SW 1271 (cell line): ENCODE measurements at regions not wholly inside any gene's neighbourhood (a gene's known extent, or its start where the extent isn't known, plus 50 kb on each side); places are given as distances from the start of the nearest gene placed in this dataset.

ENCODE experiments used
- DNase-seq, 2 experiments: peaks; one replicate each; lab custom pipeline; 2025; lab: John Stamatoyannopoulos, UW

DNA sequence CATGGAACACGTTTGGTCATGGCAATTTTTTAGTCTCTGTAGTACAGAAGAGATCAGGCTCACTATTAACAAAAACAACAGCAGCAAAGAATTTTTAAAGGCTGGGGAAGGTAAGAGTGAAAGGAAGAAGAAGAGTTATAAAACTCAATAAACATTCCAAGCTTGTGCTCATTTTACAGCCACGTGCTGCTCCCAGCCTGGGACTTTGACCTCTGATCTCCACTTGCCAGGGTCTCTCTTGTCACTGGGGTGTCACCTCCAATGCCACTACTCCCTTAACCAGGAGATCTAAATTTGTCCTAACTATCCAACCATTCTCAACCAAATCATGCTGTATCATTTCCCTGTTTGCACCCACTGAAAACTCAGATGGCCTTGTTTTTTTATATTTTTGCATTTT, 605.1 kb downstream of the VRK1 start:
- DNase-seq = no peak

DNA sequence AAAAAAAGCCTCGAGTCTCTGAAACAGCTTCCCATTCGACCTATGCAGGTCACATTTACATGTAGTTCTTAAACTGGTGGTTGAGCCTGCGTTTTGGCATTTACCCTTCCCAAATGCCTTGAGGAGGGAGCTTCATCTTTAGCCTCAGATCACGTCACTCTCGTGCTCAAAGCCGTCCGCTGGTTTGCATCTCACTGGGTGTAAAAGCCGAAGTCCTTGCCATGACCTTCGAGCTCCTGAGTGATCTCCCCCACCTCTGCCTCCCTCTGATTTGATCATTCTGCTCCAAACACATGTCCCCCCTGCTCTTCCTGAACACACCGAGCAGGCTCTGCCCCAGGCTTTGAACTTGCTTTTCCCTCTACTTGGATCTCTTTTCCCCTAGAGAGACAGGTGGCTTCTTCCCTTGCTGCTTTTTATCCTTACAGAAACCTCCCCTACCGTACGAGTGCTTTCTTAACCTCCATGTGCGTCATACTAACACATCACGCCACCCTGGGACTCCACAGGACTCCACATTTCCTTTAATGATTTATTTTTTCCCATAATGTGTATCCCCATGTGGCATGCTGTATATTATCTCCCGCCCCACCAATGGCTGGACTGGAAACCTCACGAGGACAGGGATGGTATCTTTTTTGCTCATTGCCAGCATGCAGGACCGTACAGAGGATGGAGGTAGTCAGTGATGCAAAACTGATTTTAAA, 610.7 kb downstream of the VRK1 start:
- DNase-seq = no peak

DNA sequence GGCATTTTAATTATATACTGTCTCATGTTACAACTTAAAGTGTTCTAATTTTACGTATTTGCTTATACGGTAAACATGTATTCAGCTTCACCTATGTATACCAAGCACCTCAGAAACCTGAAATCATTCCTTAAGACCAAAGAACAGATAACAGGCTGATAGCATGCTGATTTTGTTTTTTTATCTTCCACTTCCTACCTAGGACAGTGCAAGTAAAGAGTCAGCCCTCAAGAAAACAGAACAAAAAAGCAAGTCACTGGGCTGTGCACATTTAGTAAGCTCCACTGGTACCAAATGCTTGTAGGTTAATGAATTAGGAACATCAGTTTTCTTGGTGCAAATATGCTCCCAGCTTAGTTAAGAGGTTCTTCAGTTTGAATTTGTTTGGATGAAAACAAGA, 611.3 kb downstream of the VRK1 start:
- no peak for DNase-seq

DNA sequence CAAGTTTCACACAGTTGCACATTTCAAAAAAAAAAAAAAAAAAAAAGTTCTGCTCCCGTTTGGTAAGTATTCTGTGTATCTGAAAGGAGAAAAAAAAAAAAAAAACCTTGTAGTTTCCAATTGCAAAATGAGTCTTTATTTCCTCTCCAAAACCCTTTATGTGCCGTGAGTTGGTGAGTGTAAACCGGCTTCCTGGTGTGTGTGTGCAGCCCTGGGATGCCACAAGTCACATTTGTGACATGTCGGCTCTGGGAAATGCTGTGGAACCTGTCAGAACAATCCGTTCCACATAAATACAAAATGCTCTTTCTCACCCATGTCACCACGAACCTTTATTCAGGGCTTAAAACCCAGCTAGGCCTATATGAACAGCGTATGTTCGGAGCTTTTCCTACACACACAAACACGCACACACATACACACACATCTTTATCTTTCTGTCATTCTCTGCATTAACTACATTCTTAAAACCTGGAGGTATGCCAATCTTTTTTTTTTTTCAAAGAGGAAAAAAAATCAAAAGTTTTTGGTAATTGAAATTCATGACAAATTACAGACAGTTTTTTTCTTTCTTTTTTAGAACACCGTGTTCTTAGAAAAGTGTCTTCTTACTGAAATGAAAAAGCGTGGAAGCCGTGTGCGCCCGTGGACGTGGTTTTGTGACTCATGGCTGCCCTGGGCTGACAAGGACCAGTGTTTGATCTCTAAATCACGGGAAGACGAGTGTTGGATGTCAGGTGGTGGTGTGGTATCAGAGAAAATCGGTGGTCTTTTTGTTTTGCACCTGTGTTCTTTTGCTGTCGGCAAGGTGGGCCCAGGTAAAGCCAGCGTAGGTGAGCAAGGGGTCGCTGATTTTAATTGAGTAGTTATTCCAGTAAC, 612.0 kb downstream of the VRK1 start:
- no peak for DNase-seq

DNA sequence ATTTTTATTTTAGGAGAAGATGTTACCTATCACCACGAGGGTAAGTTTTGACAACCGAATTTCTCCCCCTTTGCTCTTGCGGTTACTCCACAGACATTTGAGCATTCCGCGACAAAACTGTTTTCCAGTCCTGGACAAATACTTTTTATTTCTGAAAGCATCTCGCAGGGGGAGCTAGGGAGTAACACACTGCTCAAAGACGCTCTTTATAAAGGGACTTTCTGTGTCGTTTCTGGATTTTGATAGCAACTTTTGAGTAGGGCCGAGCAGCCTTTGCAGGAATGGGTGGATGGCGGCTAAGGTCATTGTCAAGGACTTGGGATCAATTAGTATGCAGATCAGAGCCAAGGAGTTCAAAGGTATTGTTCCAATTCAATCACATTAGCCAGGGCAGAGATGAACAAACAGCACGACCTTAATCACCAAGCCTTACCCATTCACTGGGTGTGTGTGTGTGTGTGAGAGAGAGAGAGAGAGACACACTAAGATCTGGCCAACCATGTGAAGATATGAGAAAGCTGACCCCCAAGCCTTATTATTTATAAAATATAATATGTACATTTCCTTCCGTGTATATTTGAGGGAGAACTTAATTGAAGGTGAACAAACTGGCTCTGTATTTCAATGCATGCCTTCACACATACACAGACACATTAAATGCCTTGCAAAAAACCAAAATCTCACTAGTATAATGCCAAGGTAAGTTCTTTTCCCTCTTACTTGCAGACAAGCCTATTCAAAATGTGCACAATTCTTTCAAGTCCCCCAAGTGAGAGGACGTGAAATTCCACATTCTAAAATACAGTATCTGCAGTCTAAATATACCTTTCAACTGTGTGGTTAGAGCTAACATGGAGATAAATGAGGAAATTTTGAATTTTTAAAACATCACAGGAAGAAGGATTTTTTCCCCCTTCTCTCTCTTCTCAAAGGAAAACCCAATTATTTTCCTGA, 613.8 kb downstream of the VRK1 start:
- no peak for DNase-seq

DNA sequence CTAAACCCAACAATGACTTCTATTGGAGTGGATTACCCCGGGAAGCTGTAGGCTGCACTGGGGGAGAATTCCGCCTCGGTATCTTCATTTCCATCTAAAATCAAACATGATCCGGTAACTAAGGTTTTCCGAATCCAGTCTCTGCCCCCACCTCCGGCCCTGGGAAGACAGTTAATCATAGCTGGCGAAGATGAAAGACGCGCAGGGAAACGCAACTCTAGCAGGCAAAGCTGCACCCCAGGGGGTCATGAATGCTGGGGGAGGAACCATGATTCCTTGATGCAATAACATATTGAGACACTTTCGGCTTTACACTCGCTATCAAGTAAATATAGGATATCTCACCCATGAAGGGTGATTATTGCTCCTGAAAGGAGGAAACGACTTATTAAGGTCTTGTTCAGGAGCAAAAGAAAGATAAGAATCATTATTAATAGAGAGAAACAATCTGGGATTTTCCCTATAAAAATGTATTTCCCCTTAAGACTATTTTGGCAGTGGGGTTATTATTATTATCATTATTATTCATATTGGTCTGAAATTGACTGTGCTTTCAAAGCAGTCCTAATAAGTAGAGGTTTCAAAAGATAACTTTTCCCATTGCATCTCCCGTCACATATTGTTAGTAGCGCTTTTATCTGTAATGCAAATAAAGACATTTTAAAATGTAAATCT, 614.9 kb downstream of the VRK1 start:
- DNase-seq = no peak

DNA sequence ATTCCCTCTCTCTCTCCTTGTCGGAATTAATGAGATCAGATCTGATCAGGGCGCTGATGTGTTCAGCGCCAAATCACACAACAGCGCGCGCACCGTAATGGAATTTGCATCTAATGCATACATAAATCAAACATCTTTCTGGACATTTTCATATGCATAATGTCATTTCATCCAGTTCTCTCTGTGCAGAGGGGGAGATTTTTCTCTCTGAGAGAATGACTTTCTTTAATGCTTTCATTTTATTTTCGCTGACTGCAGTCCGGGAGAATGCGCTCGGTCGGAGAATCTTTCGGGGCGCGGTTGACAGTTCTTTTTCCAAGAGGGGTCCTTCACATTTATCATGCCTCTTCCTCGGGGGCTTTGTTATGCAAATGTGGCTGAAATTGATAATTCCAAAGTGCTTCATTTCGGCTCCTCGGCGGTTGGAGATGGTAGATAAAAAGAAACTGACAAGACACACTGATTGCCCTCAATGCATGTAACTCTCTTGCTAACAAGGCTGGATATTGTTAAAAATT, 615.9 kb downstream of the VRK1 start:
- DNase-seq = no peak

DNA sequence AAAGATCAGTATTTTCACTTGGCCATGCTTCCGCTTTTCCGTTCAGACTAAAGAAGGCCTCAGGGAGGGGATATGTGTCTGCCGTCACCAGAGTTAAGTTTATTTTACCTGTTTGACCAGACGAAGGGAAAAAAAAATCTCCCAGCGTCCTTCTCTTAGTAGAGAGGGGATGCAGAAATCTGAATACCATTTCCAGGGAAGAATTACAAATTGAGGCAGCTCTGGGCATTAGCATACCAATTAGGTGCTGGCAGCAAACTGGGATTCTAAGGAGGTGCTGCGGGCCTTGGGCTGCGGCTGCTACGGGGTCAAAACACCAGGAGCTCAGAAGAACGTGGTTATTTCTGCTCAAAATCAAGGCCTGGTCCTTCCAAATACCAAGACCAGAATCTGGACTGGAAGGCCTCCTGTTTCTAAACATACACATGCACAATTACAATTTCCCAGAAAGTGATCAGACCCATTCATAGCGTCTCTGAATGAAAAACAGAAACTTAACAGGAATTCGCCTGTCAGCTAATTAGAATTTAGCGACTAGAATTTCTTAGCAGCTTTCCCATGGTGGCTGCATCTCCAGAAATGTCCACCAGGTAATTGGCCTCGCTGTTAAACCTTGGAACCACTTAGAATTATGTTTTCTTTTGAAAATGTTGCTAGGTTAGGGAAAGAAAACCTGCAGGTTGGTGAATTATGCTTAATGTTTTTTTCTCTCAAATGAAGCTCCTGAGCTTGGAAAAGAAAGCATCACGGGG, 617.0 kb downstream of the VRK1 start:
- DNase-seq = no peak

DNA sequence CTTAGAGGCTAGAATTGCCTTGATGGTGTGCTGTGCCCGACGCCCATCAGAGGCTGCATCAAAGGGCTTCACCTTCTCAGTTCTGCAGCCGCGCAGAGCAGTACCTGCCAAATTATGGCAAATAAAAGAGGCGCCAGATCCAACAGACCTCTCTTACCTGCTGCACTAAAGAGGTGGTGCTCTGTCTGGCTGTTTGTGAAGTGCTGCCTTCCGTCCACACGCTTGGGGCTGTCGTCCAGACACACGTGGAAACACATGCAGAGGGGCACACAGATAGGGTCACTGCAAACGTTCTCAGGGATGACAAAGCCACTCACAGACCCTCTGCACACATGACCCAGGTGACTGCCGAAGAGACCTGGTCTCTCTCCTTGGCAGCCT, 617.5 kb downstream of the VRK1 start:
- no peak for DNase-seq

DNA sequence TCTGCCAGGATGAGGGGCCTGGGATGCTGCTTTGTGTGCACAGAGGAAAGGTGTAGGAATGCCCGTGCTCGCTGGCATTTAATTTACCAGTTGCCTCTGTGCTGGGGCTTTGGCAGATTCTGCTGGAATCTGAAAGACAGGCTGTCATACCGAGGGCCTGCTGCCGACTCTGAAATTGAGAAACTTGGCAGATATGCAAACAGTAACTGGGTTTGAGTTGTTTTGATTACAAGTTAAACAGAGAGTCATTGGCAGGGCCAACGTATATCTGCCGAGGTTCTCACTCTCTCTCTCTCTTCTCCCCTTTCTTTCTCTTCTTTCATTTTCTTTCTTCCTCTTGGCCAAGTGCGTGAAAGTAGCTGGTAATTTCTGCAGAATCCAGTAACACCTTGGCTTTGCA, 618.7 kb downstream of the VRK1 start:
- no peak for DNase-seq

DNA sequence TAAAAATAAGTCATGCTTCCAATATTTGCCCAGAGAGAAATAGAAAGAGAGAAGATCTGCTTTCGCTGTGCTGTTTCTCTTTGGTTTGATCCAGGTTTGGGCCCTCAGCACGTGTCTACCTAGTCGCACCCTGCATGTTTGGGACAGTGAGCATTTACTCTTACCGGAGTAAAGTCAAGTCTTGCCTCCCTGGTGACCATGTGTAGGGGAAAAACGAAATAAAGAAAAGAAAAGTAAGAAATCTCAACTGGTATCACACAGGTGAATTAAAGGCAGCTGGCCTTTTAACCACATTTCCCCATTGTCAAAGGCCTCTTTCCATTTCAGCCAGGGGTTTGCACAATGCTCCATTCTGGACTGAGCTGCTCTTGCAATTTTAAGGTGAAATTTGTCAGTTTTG, 619.4 kb downstream of the VRK1 start:
- DNase-seq = no peak

DNA sequence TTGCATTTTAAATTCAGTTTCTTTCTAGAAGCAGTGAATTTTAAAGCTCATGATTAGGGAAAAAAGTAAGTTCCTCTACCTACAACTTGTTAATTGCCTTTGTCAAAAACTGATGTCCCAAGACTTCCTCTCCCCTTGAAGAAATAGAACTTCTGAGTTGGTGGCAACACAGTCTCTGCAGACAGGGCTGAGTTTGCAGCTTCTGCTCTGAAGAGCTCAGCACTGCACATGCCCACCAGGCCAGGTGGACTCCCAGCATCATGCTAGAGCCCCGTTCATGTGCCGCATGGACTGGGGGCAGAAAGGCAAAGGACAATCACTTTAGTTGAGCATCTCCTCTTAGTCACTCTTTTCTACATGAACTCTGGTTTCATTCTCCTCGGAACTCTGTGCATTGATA, 620.1 kb downstream of the VRK1 start:
- DNase-seq = no peak

DNA sequence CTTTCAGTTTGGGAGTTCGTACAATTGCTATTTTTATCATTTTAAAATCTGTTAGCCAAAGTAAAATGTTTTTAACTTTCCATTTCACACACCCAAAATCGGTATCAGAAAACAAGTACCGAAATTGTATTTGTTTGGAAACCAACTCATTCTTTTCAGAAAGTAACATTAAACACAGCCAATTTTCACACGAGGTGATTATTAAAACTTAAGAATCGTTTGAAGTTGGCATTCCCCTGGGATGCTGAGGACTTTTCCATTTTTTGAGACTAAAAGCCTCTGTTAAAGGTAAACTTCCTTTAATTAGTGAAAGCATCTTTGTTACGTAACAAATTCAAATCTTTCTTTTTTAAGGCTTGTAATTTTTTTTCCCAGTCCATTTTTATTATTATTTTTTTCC, 623.0 kb downstream of the VRK1 start:
- no peak for DNase-seq

DNA sequence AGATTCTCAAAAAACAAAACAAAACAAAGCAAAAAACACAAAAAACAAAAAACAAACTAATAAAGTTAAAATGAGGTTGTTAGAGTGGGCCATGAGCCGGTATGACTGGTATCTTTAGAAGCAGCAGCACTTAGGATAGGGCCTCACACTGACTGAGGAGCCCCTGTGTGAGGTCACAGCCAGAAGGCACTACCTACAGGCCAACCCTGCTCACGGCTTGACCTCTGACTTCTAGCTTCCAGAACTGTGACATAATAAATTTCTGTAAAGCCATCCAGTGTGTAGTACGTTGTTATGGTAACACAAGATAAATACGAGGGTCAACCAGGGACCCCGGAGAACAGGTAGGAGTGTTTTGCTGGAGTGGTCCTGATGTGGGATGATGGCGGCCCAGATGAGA, 629.6 kb downstream of the VRK1 start:
- DNase-seq = no peak

DNA sequence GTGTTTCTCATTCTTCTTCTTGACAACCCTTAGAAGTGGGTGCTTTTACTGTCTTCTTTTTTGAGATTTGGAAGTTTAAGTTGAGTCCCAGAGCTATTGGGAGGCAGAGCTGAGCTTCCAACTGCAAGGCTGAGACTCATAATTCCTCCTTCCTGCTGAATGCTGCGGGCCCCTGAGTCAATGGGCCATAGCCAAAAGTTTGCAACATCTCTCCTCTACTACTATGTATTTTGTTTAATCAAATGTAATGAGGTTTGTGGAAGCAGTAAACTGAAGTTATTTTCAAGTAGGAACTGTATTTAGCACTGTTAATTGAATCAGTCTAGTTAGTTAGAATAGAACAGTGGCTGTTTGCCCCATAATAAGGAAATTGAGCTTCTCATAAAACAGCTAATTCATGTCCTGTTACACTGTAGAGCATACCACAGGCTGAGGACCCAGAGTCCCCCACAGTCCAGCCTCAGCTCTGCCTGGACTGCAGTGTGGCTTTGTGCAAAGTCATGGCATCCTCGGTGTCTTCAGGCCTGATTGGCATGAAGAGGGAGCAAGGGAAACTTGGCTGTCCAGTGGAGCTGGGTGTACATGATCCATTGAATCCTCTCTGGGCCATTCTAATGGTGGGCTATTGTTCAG, 631.7 kb downstream of the VRK1 start:
- no peak for DNase-seq

DNA sequence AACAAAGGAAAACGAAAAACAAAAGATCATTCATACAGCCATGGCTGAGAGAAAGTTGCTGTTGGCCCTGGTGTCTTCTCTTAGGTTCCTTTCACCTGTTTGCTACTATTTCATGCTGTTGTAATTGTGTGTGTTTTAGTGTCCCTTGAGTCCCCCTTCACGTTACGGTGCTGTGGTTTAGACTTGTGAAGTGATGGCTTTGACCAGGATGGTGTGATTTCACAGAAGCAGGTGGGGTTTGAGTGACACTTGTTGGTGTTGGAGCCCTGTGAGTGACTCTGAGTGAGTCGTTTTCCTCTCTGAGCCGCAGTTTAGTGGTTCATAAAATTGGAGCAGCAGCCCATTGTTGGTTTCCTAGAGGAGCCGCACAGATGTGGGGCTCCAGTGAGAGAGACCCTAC, 635.4 kb downstream of the VRK1 start:
- DNase-seq = no peak

DNA sequence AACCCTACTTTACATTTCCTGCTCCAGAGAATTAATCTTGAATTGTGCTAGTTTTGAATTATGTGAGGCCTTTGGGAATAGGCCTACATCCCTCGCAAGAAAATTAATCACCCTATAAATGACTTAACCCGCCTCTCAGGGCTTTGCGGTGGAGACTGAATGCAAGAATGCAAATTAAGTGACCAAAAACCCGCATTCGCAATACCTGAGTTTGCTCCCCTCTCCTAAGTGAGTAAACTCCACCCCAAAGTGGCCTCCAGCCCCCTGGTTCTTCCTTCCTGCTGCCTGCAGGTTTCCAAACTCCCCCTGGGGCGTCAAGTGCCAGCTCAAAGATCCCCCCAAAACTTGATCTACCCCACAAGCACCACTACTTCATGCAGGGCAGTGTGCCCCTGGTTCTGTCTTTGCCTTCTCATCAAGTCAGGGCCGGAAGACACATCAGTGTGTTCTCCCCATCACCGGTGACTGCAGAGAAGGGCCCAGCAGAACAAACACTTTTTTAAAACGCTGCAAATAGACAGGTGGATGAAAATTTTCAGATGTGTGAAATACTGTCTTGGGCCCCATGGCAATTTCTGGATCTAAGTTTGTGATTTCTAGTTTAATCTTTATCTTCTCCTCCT, 644.7 kb downstream of the VRK1 start:
- no peak for DNase-seq

DNA sequence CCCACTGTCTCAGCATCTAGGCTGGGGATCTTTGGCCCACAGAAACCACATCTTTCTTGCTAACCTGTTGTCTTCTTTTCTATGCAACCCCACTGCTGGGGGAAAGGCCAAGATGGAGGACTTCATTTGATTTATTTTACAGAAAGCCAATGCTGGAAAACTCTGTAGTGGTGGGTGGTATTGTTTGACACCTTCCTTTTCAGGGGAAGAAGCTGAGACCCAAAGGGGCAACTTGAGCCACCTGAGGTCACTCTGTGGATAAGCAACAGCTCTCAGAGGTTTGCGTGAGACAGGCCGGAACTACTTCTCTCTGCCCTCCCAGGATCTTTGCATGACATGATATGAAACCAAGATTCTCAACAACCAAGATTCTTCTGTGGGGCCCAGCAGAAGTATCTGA, 645.2 kb downstream of the VRK1 start:
- no peak for DNase-seq

DNA sequence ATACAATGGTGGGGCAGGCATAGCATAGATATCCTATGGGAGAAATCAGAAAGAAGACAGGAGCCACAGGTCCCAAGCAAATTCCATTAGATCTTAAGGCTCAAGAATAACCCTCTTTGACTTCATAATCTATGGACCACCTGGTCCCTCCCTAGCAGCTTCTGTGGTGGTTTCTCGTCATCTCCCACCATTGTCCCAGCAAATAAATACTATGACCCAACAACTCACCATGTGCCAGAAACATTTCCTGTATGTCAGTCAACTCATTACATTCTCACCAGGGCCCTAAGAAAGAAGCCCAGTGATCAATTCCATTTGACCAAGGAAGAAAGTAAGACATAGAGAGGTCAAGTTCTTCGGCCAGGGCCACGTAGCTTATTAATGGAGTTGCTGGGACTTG, 646.2 kb downstream of the VRK1 start:
- no peak for DNase-seq

DNA sequence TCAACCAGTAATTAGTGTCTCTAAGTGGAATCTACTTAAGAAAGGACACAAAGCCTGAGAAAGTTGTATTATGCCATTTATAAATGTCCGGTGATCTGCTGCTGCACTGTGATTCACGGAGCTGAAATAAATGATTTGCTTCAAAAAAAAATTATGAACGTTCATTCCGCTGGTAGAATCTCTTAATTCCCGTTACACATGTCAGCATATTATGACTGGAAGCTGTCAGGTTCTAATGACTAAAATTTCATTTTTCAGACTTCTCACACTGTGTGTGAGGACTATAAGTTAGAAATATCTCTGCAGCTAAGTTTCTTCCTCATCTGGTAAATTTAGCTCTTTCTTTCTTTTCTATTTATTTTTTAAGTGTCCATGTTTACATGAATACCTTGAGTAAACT, 647.1 kb downstream of the VRK1 start:
- DNase-seq = no peak
